HEK293 (cell line): ENCODE measurements at regions not wholly inside any gene's neighbourhood (a gene's known extent, or its start where the extent isn't known, plus 50 kb on each side); places are given as distances from the start of the nearest gene placed in this dataset.

Experiments used
- CTCF ChIA-PET: fragments of 350-600 bp; formaldehyde crosslinking; extraction: SDS; loops from one replicate; lab custom pipeline; 2021; ENCODE audit warnings: antibody characterized with exemption; lab: Yijun Ruan, JAX
- POLR2A ChIA-PET: fragments of 300-600 bp; formaldehyde crosslinking; extraction: SDS; loops from one replicate; lab custom pipeline; 2020; ENCODE audit warnings: antibody characterized with exemption, inconsistent platforms; lab: Yijun Ruan, JAX
- H3K27ac ChIP-seq: fragments of 200-500 bp; sonication (Bioruptor generic); 2 replicates; pipeline ENCODE4 v1.5.1; 2014; ENCODE audit warnings: low read depth, low read length, control low read depth, inconsistent platforms; ENCODE audit errors: extremely low read depth
- H3K36me3 ChIP-seq, 2 experiments: fragments of 200-500 bp in 1 of 2; sonication (Bioruptor generic) in 1 of 2; 1 replicate in 1 of 2; 2 replicates in 1 of 2; pipeline ENCODE4 v1.5.1; 2014 to 2017; ENCODE audit warnings: inconsistent platforms in 2 of 2, low read length in 2 of 2; ENCODE audit not compliant: control insufficient read depth in 2 of 2, insufficient read depth in 1 of 2
- H3K4me1 ChIP-seq: fragments of 200-500 bp; sonication (Bioruptor generic); 2 replicates; pipeline ENCODE4 v1.5.1; 2014; ENCODE audit warnings: mild to moderate bottlenecking, low read length, inconsistent platforms; ENCODE audit not compliant: control insufficient read depth, insufficient read depth
- H3K4me3 ChIP-seq: 2 replicates; pipeline ENCODE4 v1.5.1; 2011; ENCODE audit warnings: low read depth, mild to moderate bottlenecking, control low read depth, low read length, moderate library complexity
- H3K9me3 ChIP-seq: fragments of 200-500 bp; sonication (Bioruptor generic); 2 replicates; pipeline ENCODE4 v1.5.1; 2014; ENCODE audit warnings: low read depth, low read length, inconsistent platforms; ENCODE audit not compliant: control insufficient read depth, insufficient read depth
- FEZF1 ChIP-seq: fragments of 450-650 bp; formaldehyde crosslinking; IDR thresholded peaks from 2 replicates; pipeline ENCODE4 v1.5.1; 2016; ENCODE audit warnings: missing biosample characterization, missing genetic modification characterization
- GLIS1 ChIP-seq: fragments of 450-650 bp; formaldehyde crosslinking; IDR thresholded peaks from 2 replicates; pipeline ENCODE4 v1.5.1; 2016; ENCODE audit warnings: missing biosample characterization, missing genetic modification characterization
- KLF7 ChIP-seq: fragments of 450-650 bp; formaldehyde crosslinking; IDR thresholded peaks from 2 replicates; pipeline ENCODE4 v1.5.1; 2016; ENCODE audit warnings: missing biosample characterization, missing genetic modification characterization, borderline replicate concordance
- KLF8 ChIP-seq: fragments of 450-650 bp; formaldehyde crosslinking; IDR thresholded peaks from 2 replicates; pipeline ENCODE4 v1.5.1; 2016; ENCODE audit warnings: missing biosample characterization, missing genetic modification characterization
- OVOL3 ChIP-seq: fragments of 450-650 bp; formaldehyde crosslinking; IDR thresholded peaks from 2 replicates; pipeline ENCODE4 v1.5.1; 2016; ENCODE audit warnings: missing biosample characterization, missing genetic modification characterization
- SP7 ChIP-seq: fragments of 450-650 bp; formaldehyde crosslinking; IDR thresholded peaks from 2 replicates; pipeline ENCODE4 v1.5.1; 2016; ENCODE audit warnings: missing biosample characterization, missing genetic modification characterization
- ZNF114 ChIP-seq: fragments of 450-650 bp; formaldehyde crosslinking; IDR thresholded peaks from 2 replicates; pipeline ENCODE4 v1.5.0; 2017; ENCODE audit warnings: missing biosample characterization, missing genetic modification characterization
- ZNF211 ChIP-seq: fragments of 450-650 bp; formaldehyde crosslinking; IDR thresholded peaks from 2 replicates; pipeline ENCODE4 v1.5.1; 2016; ENCODE audit warnings: low read depth, missing biosample characterization, missing genetic modification characterization
- ZNF239 ChIP-seq: fragments of 450-650 bp; formaldehyde crosslinking; IDR thresholded peaks from 2 replicates; pipeline ENCODE4 v1.5.1; 2016; ENCODE audit warnings: missing biosample characterization, missing genetic modification characterization
- ZNF354C ChIP-seq: fragments of 450-650 bp; formaldehyde crosslinking; IDR thresholded peaks from 2 replicates; pipeline ENCODE4 v1.5.1; 2016; ENCODE audit warnings: missing biosample characterization, missing genetic modification characterization, low read depth, borderline replicate concordance
- ZNF391 ChIP-seq: fragments of 450-650 bp; formaldehyde crosslinking; IDR thresholded peaks from 2 replicates; pipeline ENCODE4 v1.5.1; 2016; ENCODE audit warnings: low read depth, missing biosample characterization, missing genetic modification characterization, borderline replicate concordance
- ZNF394 ChIP-seq: fragments of 450-650 bp; formaldehyde crosslinking; IDR thresholded peaks from 2 replicates; pipeline ENCODE4 v1.5.1; 2016; ENCODE audit warnings: missing biosample characterization, missing genetic modification characterization, mild to moderate bottlenecking, moderate library complexity, borderline replicate concordance
- ZNF48 ChIP-seq: fragments of 450-650 bp; formaldehyde crosslinking; IDR thresholded peaks from 2 replicates; pipeline ENCODE4 v1.5.1; 2016; ENCODE audit warnings: missing biosample characterization, missing genetic modification characterization
- ZNF558 ChIP-seq: fragments of 450-650 bp; formaldehyde crosslinking; IDR thresholded peaks from 2 replicates; pipeline ENCODE4 v1.5.1; 2016; ENCODE audit warnings: missing biosample characterization, missing genetic modification characterization
- ZNF571 ChIP-seq: fragments of 450-650 bp; formaldehyde crosslinking; IDR thresholded peaks from 2 replicates; pipeline ENCODE4 v1.5.0; 2017; ENCODE audit warnings: missing biosample characterization, missing genetic modification characterization
- ZNF585B ChIP-seq: fragments of 450-650 bp; formaldehyde crosslinking; IDR thresholded peaks from 2 replicates; pipeline ENCODE4 v1.5.1; 2016; ENCODE audit warnings: missing biosample characterization, missing genetic modification characterization
- ZNF610 ChIP-seq: fragments of 450-650 bp; formaldehyde crosslinking; IDR thresholded peaks from 2 replicates; pipeline ENCODE4 v1.5.1; 2016; ENCODE audit warnings: missing biosample characterization, missing genetic modification characterization, borderline replicate concordance
- ZNF664 ChIP-seq: fragments of 450-650 bp; formaldehyde crosslinking; IDR thresholded peaks from 2 replicates; pipeline ENCODE4 v1.5.1; 2016; ENCODE audit warnings: missing biosample characterization, missing genetic modification characterization
- ZNF843 ChIP-seq: fragments of 450-650 bp; formaldehyde crosslinking; IDR thresholded peaks from 2 replicates; pipeline ENCODE4 v1.5.1; 2016; ENCODE audit warnings: missing biosample characterization, missing genetic modification characterization
- ZSCAN30 ChIP-seq: fragments of 450-650 bp; IDR thresholded peaks from 2 replicates; pipeline ENCODE4 v1.5.1; 2018; ENCODE audit warnings: missing biosample characterization, mild to moderate bottlenecking, missing genetic modification characterization, moderate library complexity
- ZXDB ChIP-seq: fragments of 450-650 bp; formaldehyde crosslinking; IDR thresholded peaks from 2 replicates; pipeline ENCODE4 v1.5.1; 2016; ENCODE audit warnings: missing biosample characterization, missing genetic modification characterization
- TF ChIP-seq, protein P1 (sequence below): fragments of 450-650 bp; formaldehyde crosslinking; IDR thresholded peaks from 2 replicates; pipeline ENCODE4 v1.5.1; 2016; ENCODE audit warnings: missing biosample characterization, missing genetic modification characterization, borderline replicate concordance
- TF ChIP-seq, protein P2 (sequence below): fragments of 450-650 bp; formaldehyde crosslinking; IDR thresholded peaks from 2 replicates; pipeline ENCODE4 v1.5.1; 2016; ENCODE audit warnings: missing biosample characterization, missing genetic modification characterization
- TF ChIP-seq, protein P3 (sequence below): fragments of 450-650 bp; formaldehyde crosslinking; IDR thresholded peaks from 2 replicates; pipeline ENCODE4 v1.5.1; 2016; ENCODE audit warnings: missing biosample characterization, missing genetic modification characterization
- TF ChIP-seq, protein P4 (sequence below): fragments of 450-650 bp; formaldehyde crosslinking; IDR thresholded peaks from 2 replicates; pipeline ENCODE4 v1.5.1; 2016; ENCODE audit warnings: missing biosample characterization, missing genetic modification characterization
- TF ChIP-seq, protein P5 (sequence below): fragments of 450-650 bp; formaldehyde crosslinking; IDR thresholded peaks from 2 replicates; pipeline ENCODE4 v1.5.1; 2016; ENCODE audit warnings: missing biosample characterization, missing genetic modification characterization
- TF ChIP-seq, protein P6 (sequence below): fragments of 450-650 bp; formaldehyde crosslinking; IDR thresholded peaks from 2 replicates; pipeline ENCODE4 v1.5.1; 2017; ENCODE audit warnings: missing biosample characterization, missing genetic modification characterization

- no peak overlapping the region for H3K4me3 ChIP-seq
- ChIA-PET CTCF (no interaction called here), POLR2A (no interaction called here)
- no peaks in the 10 kb centered on the region; the same call in 1 of the 2 replicates for H3K9me3 ChIP-seq
- TF ChIP-seq, protein P1, sequence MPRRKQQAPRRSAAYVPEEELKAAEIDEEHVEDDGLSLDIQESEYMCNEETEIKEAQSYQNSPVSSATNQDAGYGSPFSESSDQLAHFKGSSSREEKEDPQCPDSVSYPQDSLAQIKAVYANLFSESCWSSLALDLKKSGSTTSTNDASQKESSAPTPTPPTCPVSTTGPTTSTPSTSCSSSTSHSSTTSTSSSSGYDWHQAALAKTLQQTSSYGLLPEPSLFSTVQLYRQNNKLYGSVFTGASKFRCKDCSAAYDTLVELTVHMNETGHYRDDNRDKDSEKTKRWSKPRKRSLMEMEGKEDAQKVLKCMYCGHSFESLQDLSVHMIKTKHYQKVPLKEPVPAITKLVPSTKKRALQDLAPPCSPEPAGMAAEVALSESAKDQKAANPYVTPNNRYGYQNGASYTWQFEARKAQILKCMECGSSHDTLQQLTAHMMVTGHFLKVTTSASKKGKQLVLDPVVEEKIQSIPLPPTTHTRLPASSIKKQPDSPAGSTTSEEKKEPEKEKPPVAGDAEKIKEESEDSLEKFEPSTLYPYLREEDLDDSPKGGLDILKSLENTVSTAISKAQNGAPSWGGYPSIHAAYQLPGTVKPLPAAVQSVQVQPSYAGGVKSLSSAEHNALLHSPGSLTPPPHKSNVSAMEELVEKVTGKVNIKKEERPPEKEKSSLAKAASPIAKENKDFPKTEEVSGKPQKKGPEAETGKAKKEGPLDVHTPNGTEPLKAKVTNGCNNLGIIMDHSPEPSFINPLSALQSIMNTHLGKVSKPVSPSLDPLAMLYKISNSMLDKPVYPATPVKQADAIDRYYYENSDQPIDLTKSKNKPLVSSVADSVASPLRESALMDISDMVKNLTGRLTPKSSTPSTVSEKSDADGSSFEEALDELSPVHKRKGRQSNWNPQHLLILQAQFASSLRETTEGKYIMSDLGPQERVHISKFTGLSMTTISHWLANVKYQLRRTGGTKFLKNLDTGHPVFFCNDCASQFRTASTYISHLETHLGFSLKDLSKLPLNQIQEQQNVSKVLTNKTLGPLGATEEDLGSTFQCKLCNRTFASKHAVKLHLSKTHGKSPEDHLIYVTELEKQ (tag by site-specific recombination), result no peak
- TF ChIP-seq ZNF354C (tag by site-specific recombination) (no peak), ZNF239 (tag by site-specific recombination) (no peak), ZNF391 (no peak), ZNF571 (tag by site-specific recombination) (no peak), ZNF48 (tag by site-specific recombination) (no peak), KLF7 (tag by site-specific recombination) (no peak), ZSCAN30 (no peak), ZNF394 (tag by site-specific recombination) (no peak), ZNF114 (no peak), ZNF211 (tag by site-specific recombination) (no peak), GLIS1 (tag by site-specific recombination) (no peak), KLF8 (no peak), ZNF664 (tag by site-specific recombination) (no peak), FEZF1 (tag by site-specific recombination) (no peak), ZNF843 (no peak)
- TF ChIP-seq, protein P2, sequence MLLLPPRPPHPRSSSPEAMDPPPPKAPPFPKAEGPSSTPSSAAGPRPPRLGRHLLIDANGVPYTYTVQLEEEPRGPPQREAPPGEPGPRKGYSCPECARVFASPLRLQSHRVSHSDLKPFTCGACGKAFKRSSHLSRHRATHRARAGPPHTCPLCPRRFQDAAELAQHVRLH (tag by site-specific recombination), result no peak
- H3K27ac ChIP-seq, result no peak overlapping the region
- no peaks in the 10 kb centered on the region for H3K4me1 ChIP-seq
- H3K36me3 ChIP-seq, result no peaks in the 10 kb centered on the region
Measured at GRCh38 chr2:162915858-162916257, 77.3 kb upstream of the KCNH7 start.

DNA sequence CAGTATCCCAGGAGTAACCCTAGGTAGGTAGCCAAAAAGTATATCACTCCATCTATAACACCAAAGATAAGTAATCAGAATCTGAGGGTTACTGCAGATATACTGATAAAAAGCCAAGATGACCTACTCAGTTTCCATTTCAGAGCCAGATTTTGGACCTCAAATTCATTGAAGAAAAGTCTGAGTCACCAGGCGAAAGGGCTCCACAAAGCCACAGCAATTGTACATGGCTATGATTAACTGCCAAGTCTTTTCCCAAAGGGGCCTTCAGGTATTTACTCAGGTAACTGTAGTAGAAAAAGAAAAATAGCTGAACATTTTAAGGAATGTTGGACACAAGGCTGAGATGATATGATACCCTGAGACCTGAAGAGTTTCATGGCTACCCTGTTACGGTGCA is 75.6 kb upstream of the KCNH7 start:
- ChIA-PET CTCF (no interaction called here), POLR2A (no interaction called here)
- H3K9me3 ChIP-seq, result no peaks in the 10 kb centered on the region
- no peak overlapping the region for H3K4me3 ChIP-seq
- no peak overlapping the region for H3K27ac ChIP-seq
- H3K4me1 ChIP-seq, result no peaks in the 10 kb centered on the region
- no peaks in the 10 kb centered on the region for H3K36me3 ChIP-seq
- no peak for TF ChIP-seq ZNF558
- no peak for TF ChIP-seq ZNF239 (tag by site-specific recombination)
- no peak for TF ChIP-seq ZNF394 (tag by site-specific recombination)
- TF ChIP-seq, protein P3, sequence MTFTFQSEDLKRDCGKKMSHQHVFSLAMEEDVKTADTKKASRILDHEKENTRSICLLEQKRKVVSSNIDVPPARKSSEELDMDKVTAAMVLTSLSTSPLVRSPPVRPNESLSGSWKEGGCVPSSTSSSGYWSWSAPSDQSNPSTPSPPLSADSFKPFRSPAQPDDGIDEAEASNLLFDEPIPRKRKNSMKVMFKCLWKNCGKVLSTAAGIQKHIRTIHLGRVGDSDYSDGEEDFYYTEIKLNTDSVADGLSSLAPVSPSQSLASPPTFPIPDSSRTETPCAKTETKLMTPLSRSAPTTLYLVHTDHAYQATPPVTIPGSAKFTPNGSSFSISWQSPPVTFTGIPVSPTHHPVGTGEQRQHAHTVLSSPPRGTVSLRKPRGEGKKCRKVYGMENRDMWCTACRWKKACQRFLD (tag by site-specific recombination), result no peak
- TF ChIP-seq, protein P4, sequence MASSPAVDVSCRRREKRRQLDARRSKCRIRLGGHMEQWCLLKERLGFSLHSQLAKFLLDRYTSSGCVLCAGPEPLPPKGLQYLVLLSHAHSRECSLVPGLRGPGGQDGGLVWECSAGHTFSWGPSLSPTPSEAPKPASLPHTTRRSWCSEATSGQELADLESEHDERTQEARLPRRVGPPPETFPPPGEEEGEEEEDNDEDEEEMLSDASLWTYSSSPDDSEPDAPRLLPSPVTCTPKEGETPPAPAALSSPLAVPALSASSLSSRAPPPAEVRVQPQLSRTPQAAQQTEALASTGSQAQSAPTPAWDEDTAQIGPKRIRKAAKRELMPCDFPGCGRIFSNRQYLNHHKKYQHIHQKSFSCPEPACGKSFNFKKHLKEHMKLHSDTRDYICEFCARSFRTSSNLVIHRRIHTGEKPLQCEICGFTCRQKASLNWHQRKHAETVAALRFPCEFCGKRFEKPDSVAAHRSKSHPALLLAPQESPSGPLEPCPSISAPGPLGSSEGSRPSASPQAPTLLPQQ (tag by site-specific recombination), result no peak
- no peak for TF ChIP-seq ZNF610
- TF ChIP-seq, protein P5, sequence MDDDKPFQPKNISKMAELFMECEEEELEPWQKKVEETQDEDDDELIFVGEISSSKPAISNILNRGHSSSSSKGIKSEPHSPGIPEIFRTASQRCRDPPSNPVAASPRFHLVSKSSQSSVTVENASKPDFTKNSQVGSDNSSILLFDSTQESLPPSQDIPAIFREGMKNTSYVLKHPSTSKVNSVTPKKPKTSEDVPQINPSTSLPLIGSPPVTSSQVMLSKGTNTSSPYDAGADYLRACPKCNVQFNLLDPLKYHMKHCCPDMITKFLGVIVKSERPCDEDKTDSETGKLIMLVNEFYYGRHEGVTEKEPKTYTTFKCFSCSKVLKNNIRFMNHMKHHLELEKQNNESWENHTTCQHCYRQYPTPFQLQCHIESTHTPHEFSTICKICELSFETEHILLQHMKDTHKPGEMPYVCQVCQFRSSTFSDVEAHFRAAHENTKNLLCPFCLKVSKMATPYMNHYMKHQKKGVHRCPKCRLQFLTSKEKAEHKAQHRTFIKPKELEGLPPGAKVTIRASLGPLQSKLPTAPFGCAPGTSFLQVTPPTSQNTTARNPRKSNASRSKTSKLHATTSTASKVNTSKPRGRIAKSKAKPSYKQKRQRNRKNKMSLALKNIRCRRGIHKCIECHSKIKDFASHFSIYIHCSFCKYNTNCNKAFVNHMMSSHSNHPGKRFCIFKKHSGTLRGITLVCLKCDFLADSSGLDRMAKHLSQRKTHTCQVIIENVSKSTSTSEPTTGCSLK (tag by site-specific recombination), result no peak
- TF ChIP-seq ZNF585B (tag by site-specific recombination), result no peak
- TF ChIP-seq, protein P6, sequence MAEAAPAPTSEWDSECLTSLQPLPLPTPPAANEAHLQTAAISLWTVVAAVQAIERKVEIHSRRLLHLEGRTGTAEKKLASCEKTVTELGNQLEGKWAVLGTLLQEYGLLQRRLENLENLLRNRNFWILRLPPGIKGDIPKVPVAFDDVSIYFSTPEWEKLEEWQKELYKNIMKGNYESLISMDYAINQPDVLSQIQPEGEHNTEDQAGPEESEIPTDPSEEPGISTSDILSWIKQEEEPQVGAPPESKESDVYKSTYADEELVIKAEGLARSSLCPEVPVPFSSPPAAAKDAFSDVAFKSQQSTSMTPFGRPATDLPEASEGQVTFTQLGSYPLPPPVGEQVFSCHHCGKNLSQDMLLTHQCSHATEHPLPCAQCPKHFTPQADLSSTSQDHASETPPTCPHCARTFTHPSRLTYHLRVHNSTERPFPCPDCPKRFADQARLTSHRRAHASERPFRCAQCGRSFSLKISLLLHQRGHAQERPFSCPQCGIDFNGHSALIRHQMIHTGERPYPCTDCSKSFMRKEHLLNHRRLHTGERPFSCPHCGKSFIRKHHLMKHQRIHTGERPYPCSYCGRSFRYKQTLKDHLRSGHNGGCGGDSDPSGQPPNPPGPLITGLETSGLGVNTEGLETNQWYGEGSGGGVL (tag by site-specific recombination), result no peak
- no peak for TF ChIP-seq OVOL3 (tag by site-specific recombination)
- TF ChIP-seq ZXDB (tag by site-specific recombination), result no peak
- no peak for TF ChIP-seq SP7
